ENCODE measurements at regions not wholly inside any gene's neighbourhood (a gene's known extent, or its start where the extent isn't known, plus 50 kb on each side); places are given as distances from the start of the nearest gene placed in this dataset.
"Not testable (repeated sequence)": the region's sequence is repeated elsewhere in the genome, so short reads cannot be mapped to it uniquely, and the experiment has no call there.

DNA sequence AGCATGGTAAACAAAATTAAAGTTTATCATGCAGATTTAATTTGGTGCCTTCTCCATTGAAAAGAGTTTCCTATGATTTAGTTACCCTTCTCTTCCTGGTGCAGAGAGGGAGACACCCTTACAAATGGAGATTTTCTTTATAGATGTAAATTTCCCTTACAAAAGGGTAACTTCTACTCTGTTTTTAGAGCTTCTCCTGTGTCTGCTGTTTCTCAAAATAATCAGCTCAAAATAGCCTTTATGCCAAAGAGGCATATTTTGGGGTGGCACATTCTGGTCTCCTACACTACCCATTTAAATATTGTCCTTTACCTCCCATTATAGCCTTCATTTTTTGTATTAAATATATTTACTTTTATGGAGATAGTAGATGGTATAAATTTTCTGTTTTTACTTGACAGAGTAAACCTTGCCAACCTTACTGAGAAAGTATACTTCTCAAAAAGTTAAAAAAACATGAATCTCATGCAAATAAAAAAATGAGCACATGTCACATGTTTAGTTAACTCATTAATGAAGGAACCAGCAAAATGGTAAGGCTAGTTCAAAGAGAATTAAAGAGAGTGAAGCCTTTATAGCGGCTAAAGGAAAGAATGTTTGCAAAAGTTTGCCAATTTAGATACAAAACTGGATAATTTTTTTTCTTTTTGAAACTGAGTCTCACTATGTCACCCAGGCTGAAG lies 83.3 kb upstream of the MSH6 start:
- peaks cover 23% of the 10 kb centered on the region for H3K27me3 Mint-ChIP-seq (ENCODE audit: low read depth)
- no peak for ATAC-seq (replicated peaks in 1 of 2)
- H3K36me3 Mint-ChIP-seq (ENCODE audit: insufficient read depth in 2 of 2) = no peaks in the 10 kb centered on the region

DNA sequence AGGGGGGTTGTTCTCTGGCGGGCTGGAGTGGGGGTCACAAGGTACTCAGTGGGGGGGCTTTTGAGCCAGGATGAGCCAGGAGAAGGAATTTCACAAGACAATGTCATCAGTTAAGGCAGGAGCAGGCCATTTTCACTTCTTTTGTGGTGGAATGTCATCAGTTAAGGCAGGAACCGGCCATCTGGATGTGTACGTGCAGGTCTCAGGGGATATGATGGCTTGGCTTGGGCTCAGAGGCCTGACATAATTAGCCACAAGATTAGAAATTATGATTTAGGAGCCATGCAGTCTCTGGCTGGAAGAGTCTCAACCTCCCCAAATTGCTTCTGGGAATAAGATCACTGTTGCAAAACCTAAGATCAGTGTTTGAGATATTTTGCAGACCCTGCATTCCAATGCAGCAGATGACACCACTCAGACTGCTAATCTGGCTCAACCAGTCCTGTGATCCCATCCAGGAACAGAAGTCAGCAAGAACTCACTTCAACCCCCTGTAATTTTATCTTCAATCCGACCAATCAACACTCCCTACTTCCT lies 84.4 kb upstream of the MSH6 start:
- peaks cover 24% of the 10 kb centered on the region for H3K27me3 Mint-ChIP-seq (ENCODE audit: low read depth)
- H3K4me1 Mint-ChIP-seq (ENCODE audit: low read depth); ATAC-seq (replicated peaks in 1 of 2); H3K4me3 Mint-ChIP-seq; H3K9me3 Mint-ChIP-seq; H3K27ac Mint-ChIP-seq; H3K36me3 Mint-ChIP-seq (ENCODE audit: insufficient read depth in 2 of 2); DNase-seq: not testable (repeated sequence)

More for the DNA sequence above, 83.3 kb upstream of the MSH6 start:
- no peak for DNase-seq
- Mint-ChIP-seq H3K27ac (no peak overlapping the region), H3K4me3 (no peak overlapping the region), H3K4me1 (ENCODE audit: low read depth) (no peaks in the 10 kb centered on the region), H3K9me3 (no peaks in the 10 kb centered on the region)

DNA sequence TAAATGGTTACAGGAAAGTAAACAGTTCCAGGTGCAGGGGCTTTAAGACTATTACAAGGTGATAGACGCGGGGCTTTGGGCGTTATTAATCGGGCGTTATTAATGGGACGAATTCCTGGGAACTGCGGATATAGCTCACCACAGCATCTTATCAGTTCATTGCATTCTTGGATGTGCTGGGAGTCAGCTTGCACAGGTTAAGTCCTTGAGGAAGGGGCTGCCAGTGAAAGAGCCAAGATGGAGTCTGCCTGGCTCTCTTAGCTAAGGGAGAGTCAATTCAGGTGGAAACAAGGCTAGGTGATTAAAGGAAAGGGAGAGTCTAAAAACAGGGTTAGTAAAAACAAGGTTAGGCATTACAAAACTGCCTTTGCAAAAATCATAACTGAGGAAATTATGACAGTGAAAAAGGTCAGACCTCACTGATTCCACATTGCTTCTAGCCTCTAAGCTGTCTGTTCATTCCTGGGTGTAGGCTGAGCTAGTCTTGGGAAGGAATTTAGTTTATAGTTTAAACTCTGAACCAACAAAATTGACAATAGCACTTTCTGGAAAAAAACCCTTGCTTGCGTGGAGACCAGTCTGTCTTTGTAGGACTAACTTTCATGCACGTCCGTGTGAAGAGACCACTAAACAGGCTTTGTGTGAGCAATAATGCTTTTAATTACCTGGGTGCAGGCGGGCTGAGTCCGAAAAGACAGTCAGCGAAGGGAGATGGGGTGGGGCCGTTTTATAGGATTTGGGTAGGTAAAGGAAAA lies 85.1 kb upstream of the MSH6 start:
- H3K36me3 Mint-ChIP-seq (ENCODE audit: insufficient read depth in 2 of 2); H3K27ac Mint-ChIP-seq; DNase-seq; H3K9me3 Mint-ChIP-seq; H3K4me1 Mint-ChIP-seq (ENCODE audit: low read depth); ATAC-seq (replicated peaks in 1 of 2); H3K4me3 Mint-ChIP-seq: not testable (repeated sequence)
- peaks cover 22% of the 10 kb centered on the region for H3K27me3 Mint-ChIP-seq (ENCODE audit: low read depth)

DNA sequence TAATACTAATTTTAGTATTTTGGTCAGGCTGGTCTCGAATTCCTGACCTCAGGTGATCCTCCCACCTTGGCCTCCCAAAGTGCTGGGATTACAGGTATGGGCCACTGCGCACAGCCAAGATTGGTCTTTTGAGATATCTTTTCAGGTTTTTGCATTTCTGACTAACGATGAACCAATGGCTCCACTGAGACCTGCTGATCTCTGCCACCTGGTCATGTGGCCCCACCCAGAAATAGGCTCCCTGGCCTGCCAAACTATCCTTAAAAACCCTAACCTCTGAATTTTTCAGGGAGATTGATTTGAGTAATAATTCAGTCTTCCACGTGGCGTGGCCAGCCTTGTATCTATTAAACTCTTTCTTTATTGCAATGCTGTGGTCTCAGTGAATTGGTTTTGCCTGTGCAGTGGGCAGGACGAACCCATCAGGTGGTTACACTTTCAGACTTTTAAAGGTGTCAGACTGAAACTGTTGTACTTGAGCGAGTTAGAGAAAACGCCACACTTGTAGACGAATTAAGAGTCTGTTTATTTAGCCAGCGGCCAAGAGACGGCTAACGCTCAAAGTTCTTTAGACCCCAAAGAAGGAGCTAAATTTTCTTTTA lies 85.8 kb upstream of the MSH6 start:
- no peak for ATAC-seq (replicated peaks in 1 of 2)
- no peak for DNase-seq
- no peak overlapping the region for H3K27ac Mint-ChIP-seq
- H3K27me3 Mint-ChIP-seq (ENCODE audit: low read depth) = peaks cover 22% of the 10 kb centered on the region
- H3K36me3 Mint-ChIP-seq (ENCODE audit: insufficient read depth in 2 of 2) = no peaks in the 10 kb centered on the region
- no peaks in the 10 kb centered on the region for H3K4me1 Mint-ChIP-seq (ENCODE audit: low read depth)
- H3K4me3 Mint-ChIP-seq = no peak overlapping the region
- H3K9me3 Mint-ChIP-seq = no peaks in the 10 kb centered on the region

DNA sequence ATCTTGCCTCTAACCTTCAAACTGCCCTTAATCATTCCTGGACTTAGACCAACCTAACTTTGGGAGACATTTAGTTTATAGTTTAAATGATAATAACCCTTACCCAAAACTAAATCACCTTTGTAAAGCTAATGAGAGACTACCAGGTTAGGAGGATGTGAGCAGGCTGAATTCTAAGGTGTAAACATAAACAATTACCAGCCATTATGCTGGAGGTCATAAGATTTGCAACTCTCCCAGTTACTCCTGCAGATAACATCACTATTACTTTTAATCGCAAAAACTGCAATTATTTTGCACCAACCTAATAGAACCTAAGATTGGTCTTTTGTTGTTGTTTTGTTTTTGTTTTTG lies 86.5 kb upstream of the MSH6 start:
- Mint-ChIP-seq H3K36me3 (ENCODE audit: insufficient read depth in 2 of 2) (no peaks in the 10 kb centered on the region), H3K4me3 (no peak overlapping the region), H3K27me3 (ENCODE audit: low read depth) (peaks cover 22% of the 10 kb centered on the region), H3K9me3 (no peaks in the 10 kb centered on the region), H3K27ac (no peak overlapping the region), H3K4me1 (ENCODE audit: low read depth) (no peaks in the 10 kb centered on the region)
- DNase-seq (no peak), ATAC-seq (replicated peaks in 1 of 2) (no peak)

DNA sequence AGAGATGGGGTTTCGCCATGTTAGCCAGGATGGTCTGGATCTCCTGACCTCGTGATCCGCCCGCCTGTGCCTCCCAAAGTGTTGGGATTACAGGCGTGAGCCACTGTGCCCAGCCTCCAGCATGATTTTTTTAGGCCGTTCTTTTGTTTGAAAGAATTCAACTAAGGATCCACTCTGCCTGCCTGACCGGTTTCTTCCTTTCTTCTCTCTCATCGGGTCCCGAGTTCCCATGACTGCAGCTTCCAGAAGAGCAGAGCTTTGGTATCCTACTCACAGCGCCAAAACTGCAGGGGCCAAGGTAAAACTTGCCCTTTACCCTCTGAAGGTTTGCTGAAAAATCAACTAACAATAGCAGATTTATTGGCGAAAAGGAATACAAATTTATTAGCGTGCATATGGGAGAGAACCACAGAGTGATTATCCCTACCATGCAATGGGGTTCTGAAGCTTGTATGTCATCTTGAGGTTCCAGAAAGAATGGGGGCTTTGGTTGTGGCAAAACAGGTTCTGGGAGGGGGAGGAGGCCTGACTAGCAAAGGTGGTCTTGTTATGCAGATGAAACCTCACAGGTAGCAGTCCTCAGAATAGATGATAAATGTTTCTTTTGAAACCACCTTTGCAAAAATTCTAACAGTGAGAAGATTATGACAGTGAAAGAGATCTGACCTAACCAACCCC lies 87.0 kb upstream of the MSH6 start:
- DNase-seq = no peak
- Mint-ChIP-seq H3K9me3 (no peaks in the 10 kb centered on the region), H3K27ac (no peak overlapping the region), H3K4me3 (no peak overlapping the region), H3K4me1 (ENCODE audit: low read depth) (no peaks in the 10 kb centered on the region), H3K36me3 (ENCODE audit: insufficient read depth in 2 of 2) (no peaks in the 10 kb centered on the region), H3K27me3 (ENCODE audit: low read depth) (peaks cover 22% of the 10 kb centered on the region)
- ATAC-seq (replicated peaks in 1 of 2) = no peak

DNA sequence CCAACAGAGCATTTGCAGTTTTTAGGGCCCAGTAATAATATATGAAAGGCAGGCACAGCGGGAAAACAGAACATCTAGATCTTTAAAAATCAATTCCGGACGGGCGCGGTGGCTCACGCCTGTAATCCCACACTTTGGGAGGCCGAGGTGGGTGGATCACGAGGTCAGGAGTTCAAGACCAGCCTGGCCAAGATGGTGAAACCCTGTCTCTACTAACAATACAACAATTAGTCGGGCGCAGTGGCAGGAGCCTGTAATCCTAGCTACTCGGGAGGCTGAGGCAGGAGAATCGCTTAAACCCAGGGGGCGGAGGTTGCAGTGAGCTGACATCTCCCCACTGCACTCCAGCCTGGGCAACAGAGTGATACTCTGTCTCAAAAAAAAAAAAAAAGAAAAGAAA lies 88.5 kb upstream of the MSH6 start:
- H3K4me1 Mint-ChIP-seq (ENCODE audit: low read depth); H3K9me3 Mint-ChIP-seq; H3K4me3 Mint-ChIP-seq; H3K36me3 Mint-ChIP-seq (ENCODE audit: insufficient read depth in 2 of 2); DNase-seq; ATAC-seq (replicated peaks in 1 of 2); H3K27ac Mint-ChIP-seq: not testable (repeated sequence)
- H3K27me3 Mint-ChIP-seq (ENCODE audit: low read depth) = peaks cover 22% of the 10 kb centered on the region

DNA sequence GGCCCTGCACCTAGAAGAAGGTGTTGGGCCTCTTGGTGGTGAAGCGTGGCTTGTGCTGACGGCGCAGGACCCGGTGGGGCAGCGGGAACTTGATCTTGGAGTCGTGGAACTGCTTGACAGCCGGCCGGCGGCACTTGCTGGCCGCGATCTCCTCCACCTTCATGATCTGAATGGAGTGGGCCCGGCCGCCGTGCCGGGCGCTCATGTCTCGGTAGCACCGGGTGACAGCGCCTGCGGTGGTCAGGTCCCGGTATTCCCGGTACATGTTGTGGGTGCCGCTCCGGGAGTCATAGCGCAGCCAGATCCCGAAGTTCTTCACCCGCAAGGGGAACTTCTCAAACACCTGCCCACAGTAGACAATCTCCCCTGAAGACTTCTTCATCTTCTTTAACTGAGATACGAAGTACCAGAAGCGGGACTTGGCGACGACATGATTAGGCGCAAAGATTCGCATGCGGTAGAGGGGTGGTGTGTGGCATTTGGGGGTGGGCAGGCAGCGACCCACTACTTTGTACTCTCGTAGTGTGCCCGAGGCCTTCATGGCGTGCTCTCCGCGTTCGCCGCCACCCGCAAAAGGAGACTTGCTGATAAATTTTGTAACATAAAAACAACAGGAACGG lies 92.1 kb upstream of the MSH6 start:
- not testable (repeated sequence) for H3K27me3 Mint-ChIP-seq (ENCODE audit: low read depth); ATAC-seq (replicated peaks in 1 of 2); H3K4me3 Mint-ChIP-seq

DNA sequence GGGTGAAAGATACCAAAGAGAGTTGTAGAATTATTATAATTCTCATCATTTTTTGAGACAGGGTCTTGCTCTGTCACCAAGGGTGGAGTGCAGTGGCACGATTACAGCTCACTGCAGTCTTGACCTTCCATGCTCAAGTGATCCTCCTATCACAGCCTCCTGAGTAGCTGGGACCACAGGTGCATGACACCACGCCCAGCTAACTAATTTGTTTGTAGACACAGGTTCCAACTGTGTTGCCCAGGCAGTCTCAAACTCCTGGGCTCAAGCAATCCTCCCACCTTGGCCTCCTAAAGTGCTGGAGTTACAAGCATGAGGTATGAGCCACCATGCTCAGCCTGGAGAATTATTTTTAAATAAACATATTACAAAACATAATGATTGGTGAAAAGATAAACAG lies 92.8 kb upstream of the MSH6 start:
- Mint-ChIP-seq H3K4me1 (ENCODE audit: low read depth) (peaks cover 9% of the 10 kb centered on the region), H3K27me3 (ENCODE audit: low read depth) (peaks cover 7% of the 10 kb centered on the region), H3K9me3 (peaks cover 0 to 4% of the 10 kb centered on the region in 2 donors), H3K36me3 (ENCODE audit: insufficient read depth in 2 of 2) (no peaks in the 10 kb centered on the region), H3K27ac (no peak overlapping the region), H3K4me3 (no peak overlapping the region)
- ATAC-seq (replicated peaks in 1 of 2) (no peak), DNase-seq (no peak)

More for the DNA sequence above, 92.1 kb upstream of the MSH6 start:
- H3K36me3 Mint-ChIP-seq (ENCODE audit: insufficient read depth in 2 of 2); H3K27ac Mint-ChIP-seq; H3K9me3 Mint-ChIP-seq; H3K4me1 Mint-ChIP-seq (ENCODE audit: low read depth); DNase-seq: not testable (repeated sequence)

DNA sequence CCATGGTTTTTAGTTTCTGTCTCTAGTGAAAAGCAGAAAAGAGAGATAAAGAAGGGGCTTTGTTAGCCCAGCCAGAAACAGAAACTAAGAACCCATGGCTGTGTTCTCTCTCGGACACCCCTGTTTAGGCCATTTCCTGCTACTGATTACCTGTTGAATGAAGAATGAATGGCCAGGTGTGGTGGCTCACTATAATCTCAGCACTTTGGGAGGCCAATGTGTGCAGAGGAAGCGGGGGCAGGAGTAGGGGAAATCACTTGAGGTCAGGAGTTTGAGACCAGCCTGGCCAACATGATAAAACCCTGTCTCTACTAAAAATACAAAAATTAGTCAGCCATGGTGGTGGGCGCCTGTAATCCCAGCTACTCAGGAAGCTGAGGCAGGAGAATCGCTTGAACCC lies 93.8 kb upstream of the MSH6 start:
- not testable (repeated sequence) for ATAC-seq (replicated peaks in 1 of 2); H3K4me1 Mint-ChIP-seq (ENCODE audit: low read depth); H3K9me3 Mint-ChIP-seq; H3K27ac Mint-ChIP-seq; H3K36me3 Mint-ChIP-seq (ENCODE audit: insufficient read depth in 2 of 2); H3K4me3 Mint-ChIP-seq; DNase-seq; H3K27me3 Mint-ChIP-seq (ENCODE audit: low read depth)

DNA sequence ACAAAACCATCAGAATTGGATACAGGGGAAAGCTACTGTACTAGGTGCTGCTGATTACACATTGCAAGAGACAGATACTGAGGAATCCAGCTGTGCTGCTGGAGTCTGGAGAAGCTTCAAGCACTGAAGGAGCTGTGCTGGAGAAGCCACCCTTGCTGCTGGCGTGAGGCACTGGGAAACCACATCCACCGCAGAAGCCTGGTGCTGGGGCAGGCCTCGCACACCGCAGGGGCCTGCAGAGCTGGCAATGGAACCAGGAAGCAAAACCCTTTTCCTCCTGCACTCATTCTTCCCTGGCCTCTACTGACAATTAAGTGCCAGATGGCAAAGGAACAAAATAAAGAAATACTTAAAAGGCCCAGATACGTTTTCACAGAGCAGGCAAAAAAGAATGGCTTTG lies 94.4 kb upstream of the MSH6 start:
- no peak overlapping the region for H3K27ac Mint-ChIP-seq
- peaks cover 9% of the 10 kb centered on the region for H3K4me1 Mint-ChIP-seq (ENCODE audit: low read depth)
- H3K9me3 Mint-ChIP-seq = peaks cover 0 to 4% of the 10 kb centered on the region in 2 donors
- ATAC-seq (replicated peaks in 1 of 2) = no peak
- H3K27me3 Mint-ChIP-seq (ENCODE audit: low read depth) = no peaks in the 10 kb centered on the region
- no peaks in the 10 kb centered on the region for H3K36me3 Mint-ChIP-seq (ENCODE audit: insufficient read depth in 2 of 2)
- no peak for DNase-seq
- H3K4me3 Mint-ChIP-seq = no peak overlapping the region

DNA sequence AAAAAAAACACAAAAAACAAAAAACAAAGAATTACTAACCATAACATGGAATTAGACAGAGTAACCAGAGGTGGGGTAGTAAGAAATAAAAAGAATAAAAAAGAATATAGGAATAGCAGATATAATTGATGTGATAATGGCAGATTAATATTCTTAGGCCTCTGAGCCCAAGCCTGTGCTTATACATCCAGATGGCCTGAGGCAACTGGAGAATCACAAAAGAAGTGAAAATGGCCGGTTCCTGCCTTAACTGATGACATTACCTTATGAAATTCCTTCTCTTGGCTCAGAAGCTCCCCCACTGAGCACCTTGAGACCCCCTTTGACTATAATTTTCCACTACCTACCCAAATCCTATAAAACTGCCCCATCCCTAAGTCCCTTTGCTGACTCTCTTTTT lies 95.1 kb upstream of the MSH6 start:
- Mint-ChIP-seq H3K27me3 (ENCODE audit: low read depth) (no peaks in the 10 kb centered on the region), H3K4me1 (ENCODE audit: low read depth) (peaks cover 9% of the 10 kb centered on the region), H3K36me3 (ENCODE audit: insufficient read depth in 2 of 2) (no peaks in the 10 kb centered on the region), H3K4me3 (no peak overlapping the region), H3K9me3 (peaks cover 0 to 4% of the 10 kb centered on the region in 2 donors), H3K27ac (no peak overlapping the region)
- DNase-seq = no peak
- no peak for ATAC-seq (replicated peaks in 1 of 2)

DNA sequence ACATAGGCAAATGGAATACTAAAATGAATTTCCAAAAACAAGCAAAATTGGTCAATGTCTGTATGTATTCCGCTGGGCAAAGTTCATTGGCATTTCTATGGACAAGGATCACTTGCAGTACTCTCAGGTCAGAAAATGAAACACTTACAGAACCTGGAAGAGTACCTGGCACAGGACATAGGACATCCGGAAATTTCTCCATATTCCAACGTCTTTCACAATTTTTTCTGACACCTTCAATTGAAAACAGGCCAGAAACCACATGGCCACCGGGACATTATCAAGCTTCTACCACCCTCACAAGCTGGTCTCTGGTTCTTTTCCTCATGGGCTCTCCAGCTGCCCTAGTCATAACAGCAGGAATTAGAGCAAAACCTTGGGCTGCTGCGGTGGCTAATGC lies 96.9 kb upstream of the MSH6 start:
- Mint-ChIP-seq H3K27me3 (ENCODE audit: low read depth) (no peaks in the 10 kb centered on the region), H3K27ac (no peak overlapping the region), H3K36me3 (ENCODE audit: insufficient read depth in 2 of 2) (no peaks in the 10 kb centered on the region), H3K4me1 (ENCODE audit: low read depth) (peaks cover 9% of the 10 kb centered on the region), H3K4me3 (no peak overlapping the region), H3K9me3 (peaks cover 0 to 4% of the 10 kb centered on the region in 2 donors)
- ATAC-seq (replicated peaks in 1 of 2) (no peak), DNase-seq (no peak)
